ENCODE measurements at regions not wholly inside any gene's neighbourhood (a gene's known extent, or its start where the extent isn't known, plus 50 kb on each side); places are given as distances from the start of the nearest gene placed in this dataset.

DNA sequence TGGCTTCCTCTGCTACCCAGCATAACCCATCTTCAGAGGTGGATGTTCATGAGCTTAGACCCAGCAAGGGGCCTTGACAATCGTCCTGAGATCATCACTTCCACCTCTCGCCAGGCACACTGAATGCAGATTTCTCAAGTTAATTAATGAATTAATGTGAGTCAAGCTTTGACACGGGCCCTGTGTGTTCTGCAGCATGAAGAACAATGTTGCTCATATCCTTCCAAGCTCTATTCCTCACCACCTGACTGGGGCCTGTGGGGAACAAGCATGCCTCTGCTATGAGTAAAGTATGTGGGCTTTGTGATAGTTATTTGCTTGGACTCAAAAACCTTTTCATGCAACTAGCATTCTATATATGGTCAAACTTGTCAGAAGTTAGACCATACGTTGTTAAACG, 122.0 kb downstream of the SEC16B start:
- DNase-seq (ENCODE audit: low spot score): peak; percentile 84

DNA sequence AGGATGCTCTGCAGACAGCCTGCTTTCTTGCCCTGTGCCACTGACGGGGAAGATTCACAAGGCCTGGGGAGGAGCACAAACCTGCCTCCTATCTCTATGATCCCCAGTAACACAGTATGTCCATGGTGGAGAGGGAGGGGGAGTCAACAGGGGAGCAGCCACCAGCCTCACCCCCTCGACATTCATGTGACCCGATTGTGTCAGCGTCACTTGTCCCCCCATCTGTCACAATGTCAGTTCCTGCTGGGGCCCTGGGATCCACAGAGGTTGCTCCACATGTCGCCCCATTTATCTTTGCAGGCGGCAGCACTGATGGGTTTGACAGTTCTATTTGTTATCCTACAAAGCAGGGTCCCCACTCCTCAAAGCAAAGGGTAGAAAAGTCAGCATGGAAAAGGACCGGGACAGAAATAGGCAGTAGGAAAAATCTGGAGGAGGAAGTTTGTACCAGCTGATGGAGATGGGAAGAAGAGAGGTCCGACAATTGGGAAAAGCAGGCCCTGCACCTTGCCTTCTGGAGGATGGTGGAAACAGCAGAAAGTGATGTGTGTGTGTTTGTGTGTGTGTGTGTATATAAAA, 130.9 kb downstream of the SEC16B start:
- DNase-seq (ENCODE audit: low spot score): no peak

DNA sequence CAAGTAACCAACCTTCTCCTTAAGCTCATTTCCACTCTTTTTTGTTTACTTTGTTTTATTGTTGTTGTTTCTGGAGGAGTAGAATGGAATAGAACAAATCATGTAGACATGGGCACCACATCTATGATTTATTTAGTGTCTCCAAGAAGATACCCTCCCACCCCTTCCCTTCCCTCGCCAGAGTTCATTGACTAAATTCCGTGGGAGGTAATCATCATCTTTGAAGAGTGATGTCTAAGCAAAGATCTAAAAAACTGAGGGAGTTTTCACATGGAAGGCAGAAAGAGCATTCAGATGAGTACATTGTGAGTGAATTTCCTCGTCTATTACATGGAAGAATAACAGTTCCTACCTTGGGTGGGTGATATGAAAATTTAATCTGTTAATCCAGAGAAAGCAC, 136.2 kb downstream of the SEC16B start:
- DNase-seq (ENCODE audit: low spot score): no peak

DNA sequence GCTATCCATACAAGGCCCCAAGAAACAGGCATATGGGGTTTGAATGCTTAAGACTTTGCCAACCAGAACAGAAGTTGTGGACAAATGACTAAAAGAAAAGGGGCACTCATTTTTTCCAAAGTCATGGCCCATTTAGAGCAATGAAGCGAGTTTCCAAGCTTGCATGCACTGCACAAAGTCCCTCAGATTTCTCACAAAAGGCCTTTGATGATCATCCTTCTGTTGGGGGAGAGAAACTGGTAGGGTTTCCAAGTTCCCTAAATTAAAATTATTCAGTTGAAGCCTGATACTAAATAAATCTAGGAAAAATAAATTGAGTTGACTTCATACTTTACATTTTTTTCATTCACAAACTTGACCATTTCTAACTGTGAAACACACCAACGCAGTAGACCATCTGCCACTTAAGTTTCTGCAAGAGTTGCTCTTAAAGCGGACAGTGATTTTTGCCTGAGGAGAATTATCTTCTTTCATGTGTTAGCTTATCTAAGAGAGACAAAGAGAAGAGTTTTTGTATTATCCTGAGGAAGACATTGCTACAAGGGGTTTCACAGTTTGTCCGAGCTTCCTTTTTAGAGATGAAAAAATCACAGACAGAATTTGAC, 139.2 kb downstream of the SEC16B start:
- DNase-seq (ENCODE audit: low spot score): no peak

DNA sequence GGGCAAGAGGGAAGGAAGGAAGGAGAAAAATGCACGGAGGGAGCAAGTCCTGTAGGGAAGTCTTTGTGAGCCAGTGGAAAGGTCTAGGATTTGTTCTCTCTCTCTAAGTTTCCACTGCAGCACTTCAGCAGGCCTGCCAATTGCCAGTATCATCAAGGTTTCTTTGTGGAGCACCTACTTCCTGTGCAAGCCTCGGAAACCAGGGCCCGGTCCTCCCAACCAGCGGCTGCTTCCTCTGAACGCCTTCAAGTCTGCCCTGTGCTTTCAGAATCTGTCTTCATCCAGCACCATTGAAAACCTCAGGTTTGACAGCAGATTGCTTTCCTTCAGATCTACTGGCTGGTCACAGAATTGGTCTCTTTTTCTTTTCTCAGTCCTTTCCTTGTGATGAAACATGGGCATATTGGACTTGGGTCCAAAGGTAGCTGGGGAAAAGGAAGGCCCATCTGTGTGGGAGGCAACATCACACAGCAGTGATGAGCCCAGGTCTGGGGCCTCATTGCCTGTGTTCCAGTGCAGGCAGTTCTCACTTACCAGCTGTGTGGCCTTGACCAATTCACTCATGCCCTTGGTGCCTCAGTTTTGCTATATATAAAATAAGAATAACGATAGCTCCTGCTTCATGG, 144.5 kb downstream of the SEC16B start:
- DNase-seq (ENCODE audit: low spot score): no peak

DNA sequence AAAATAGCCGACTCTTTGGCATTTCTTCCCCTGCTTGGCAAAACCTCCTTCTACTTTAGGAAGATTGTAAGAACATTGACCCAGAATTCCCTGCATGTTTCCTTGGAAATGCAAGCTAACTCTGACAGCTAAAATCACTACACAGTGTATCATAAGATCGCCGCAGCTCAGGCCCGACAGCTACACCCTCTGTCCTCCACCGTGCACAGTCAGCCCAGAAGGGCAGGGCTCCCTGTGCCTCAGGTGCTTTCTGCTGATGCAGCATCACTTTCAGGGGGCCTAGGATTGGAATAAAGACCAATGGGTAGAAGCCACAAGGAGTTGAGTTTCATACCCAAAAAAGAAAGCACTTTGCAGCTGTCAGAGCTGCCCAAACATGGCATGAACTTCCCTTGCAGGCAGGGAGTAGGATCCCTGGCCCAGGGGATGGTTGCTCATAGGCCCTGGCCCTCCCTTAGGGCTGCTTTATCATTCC, 145.3 kb downstream of the SEC16B start:
- DNase-seq (ENCODE audit: low spot score): no peak

DNA sequence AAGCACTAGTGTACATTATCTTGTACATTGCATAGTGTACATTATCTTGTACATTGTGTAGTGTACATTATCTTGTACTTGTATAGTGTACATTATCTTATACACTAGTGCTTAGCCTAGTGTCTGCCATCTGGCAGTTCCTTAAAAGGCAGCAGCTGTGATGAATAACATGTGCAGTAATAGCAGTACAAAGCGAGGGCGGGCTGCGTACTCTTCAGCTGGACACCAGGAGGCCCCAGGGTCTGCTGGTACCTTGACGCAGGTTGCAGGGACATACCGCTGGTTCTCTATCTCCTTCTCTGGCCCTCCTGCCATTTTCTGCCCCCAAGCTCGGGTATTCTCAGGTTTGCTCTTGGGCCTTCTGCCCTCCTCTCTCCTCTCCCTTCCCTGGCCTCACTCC, 149.6 kb downstream of the SEC16B start:
- DNase-seq (ENCODE audit: low spot score): no peak

DNA sequence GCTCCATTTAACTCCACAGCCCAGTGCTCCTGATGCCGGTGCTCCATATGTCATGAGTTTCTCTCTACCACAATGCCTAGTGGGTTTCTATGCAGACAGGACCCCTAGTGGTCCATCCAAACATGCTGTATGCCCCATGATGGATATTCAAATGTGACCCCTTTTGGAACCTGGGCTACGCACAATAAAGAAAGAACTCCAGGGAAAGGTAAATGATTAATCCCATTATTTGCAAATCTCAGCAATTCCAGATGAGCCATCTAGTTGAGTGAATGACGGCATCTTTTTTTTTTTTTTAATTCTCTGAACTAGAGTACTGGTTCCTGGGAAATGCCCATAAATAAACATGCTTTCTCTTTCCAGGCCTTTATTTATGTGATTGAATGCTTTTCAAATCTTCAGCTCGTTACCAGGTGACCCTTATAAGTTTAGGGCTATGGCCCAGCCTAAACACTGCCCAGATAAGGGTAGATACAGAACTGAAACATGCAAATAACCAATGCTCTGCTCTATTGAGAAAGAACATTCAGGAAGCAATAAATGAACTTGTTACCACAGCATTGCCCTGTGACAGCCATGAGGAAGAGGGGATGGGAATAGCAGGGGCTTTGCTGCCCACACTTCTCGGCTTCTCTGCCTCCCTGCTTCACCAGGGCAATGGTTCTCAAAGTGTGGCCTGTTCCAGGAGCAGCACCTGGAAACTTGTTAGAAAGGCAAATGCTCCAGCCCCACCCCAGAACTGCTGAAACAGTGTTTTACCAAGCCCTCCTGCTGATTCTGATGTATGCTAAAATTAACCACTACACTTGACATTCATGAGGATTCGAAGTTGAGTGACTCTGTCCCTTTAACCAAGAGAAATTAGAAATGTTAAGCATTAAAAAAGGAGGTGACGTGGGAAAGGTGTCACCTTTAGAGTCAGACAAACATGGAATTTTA, 151.7 kb downstream of the SEC16B start:
- no peak for DNase-seq (ENCODE audit: low spot score)

DNA sequence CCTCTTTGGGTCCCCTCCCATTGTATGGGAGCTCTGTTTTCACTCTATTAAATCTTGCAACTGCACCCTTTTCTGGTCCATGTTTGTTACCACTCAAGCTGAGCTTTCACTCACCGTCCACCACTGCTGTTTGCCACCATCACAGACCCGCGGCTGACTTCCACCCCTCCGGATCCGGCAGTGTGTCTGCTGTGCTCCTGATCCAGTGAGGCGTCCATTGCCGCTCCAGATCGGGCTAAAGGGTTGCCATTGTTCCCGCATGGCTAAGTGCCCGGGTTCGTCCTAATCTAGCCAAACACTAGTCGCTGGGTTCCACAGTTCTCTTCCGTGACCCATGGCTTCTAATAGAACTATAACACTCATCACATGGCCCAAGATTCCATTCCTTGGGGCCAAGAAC, 157.2 kb downstream of the SEC16B start:
- DNase-seq (ENCODE audit: low spot score): no peak

DNA sequence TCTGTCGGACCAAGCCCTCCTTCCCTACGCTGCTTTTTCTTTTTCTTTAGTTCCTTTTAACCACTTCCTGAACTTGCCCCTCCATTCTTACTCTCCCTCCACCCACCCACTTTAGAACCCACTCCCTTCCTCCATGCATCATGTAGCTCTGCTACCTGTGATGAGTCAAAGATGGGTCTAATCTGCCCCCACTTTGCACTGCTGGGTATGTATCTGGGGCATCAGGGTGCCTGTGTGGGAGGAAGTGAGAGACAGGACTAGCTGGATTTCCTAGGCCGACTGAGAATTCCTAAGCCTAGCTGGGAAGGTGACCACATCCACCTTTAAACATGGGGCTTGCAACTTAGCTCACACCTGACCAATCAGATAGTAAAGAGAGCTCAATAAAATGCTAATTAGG, 157.7 kb downstream of the SEC16B start:
- DNase-seq (ENCODE audit: low spot score): no peak

DNA sequence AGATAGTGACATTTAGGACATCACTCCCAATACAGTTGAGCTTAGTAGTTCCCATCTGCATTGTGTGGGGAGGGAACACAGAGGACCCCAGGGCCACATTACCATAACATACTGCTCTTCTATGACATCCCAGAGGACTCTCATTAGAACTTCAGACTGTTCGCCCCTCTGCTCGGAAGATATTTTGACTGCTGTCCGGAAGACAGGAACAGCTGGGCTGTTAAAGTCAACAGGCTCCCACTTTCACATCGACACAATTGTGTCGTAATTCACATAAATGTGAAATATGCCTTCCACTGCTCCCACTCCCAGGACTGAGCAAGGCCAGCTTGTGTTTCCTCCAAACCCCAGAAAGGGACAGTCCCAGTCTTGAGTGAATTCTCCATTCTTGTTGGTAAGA, 158.4 kb downstream of the SEC16B start:
- DNase-seq (ENCODE audit: low spot score): no peak

DNA sequence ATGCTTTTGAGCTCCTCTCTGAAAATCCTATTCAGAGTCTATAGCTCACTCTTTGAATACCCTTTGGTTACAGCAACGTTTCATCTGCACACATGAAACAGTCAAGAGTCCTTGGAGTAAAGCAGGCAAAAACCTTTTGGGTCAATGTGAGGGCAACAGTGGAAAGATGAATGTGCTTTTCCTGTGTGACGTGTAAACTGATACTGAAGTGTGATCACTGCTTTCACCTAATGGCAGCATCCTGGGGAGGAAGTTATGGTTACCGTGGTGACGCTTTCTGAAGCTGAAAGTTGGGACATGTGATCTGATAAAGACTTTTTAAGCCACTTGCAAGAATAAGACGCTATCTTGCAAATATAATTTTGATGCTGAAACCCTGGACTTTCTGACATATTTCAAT, 160.0 kb downstream of the SEC16B start:
- no peak for DNase-seq (ENCODE audit: low spot score)

DNA sequence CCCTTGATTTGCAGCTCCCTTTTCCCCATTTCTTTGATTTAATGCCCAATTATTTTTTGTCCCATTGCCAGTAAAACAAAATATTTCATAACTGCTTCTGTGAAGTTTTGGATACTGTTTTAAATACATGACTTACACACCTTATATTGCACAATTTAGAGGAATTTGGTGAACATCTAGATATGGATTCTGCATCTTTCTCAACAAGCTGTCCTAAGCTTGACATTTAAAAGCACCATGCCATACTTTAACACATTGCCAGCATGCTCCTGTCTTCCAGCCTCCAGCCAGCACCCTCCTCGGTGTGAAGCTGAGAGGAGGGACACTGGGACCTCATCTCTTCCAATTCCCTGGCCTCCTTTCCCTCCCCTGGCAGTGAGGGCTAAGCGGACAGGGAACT, 167.6 kb downstream of the SEC16B start:
- DNase-seq (ENCODE audit: low spot score): no peak

DNA sequence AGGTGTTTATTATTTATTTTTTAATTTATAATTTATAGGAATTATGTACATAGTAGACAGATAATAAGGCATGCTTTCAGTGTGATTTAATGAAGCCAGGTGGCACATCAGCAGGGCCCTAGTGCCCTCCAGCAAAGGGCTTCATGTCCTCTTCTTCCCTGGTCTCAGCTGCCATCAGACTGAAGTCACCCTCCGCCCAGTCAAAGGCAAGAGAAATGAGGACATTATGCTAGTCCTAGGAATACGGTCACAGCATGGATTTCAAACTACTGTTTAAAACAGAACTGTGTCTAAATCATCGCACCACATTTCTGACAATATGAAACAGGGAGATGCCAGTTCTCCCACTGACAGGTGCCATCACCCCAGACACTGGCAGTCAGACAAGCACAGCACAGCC, 168.1 kb downstream of the SEC16B start:
- no peak for DNase-seq (ENCODE audit: low spot score)

DNA sequence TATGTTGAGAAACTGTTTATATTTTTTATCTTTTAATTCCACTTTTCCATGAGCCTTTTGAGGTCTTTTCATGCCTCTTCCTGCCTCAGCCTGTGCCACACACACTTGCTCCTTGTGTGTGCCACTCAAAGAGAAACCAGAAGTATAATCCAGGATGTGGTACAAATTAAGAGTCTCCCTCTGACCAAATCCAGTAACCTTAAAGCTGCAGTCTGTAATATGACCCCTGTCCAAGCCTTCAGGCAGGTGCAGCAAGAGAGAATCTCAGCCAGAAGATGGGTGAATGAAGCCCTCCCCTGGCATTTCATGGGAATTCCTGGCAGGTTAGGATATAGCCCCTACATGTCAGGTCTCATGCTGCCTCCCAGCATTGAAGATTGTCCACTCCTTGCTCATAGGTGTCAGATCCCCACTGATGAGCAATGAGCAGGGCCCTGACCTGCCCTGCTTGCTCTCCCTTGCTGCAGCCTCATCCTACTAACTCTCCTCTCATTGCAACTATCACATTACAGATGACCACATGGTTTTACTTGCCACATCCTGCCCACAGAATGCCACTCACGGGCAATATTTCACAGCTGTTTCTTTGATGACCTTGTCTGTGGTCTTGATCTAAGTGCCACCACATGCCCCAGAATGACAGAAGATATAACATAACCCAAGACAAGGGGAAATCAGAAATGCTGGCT, 169.3 kb downstream of the SEC16B start:
- peak; percentile 72 for DNase-seq (ENCODE audit: low spot score)

DNA sequence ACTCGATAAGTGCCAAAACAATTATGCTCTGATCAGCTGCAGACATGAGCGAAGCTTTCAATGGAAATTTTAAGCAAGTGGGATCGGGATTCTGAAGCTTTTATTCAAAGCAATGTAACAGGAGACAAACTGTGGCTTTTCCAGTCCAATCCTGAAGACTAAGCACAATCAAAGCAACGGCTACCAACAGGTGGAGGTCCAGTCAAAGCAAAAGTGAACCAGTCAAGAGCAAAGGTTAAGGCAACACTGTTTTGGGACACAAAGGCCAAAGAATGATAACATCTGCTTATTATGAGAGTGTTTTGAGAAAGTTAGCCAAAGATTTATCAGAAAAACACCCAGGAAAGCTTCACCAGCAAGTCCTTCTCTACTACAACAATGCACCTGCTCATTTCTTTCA, 170.1 kb downstream of the SEC16B start:
- no peak for DNase-seq (ENCODE audit: low spot score)

DNA sequence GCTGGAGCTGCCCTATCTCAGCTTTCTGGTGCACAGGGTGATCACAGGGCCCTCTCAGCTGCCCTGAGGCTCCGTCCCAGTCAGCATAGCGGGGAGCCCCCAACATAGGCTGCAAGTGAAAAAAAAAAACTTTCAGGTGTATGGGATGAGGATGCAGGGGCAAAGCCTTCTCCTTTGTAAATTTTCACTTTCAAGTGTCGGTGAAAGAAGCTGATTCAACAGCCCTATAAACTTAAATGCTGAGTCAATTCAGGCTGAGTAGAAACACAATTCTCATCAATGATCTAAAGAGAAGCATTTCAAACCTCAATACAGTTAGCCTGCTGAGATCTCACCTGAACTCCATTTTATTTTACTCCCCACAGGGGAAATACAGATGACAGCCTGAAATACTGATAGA, 171.2 kb downstream of the SEC16B start:
- DNase-seq (ENCODE audit: low spot score): no peak

DNA sequence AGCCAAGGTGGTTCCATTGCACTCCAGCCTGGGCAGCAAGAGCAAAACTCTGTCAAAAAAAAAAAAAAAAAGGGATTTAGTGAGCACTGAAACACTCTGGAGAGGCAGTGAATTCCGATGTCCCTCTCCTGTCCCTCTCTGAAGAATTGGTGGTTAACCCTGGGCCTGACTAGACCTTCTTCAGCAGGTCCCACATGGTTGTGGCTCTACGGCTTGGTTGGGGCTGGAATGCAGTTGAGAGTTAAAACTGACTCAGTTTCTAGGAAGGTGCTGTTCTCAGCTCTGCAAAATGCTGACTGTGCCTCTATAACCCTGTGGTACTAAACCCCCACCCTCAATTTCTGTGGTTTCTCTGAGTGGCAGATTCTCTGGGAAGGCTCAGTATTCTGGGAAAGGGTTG, 173.3 kb downstream of the SEC16B start:
- DNase-seq (ENCODE audit: low spot score): no peak

DNA sequence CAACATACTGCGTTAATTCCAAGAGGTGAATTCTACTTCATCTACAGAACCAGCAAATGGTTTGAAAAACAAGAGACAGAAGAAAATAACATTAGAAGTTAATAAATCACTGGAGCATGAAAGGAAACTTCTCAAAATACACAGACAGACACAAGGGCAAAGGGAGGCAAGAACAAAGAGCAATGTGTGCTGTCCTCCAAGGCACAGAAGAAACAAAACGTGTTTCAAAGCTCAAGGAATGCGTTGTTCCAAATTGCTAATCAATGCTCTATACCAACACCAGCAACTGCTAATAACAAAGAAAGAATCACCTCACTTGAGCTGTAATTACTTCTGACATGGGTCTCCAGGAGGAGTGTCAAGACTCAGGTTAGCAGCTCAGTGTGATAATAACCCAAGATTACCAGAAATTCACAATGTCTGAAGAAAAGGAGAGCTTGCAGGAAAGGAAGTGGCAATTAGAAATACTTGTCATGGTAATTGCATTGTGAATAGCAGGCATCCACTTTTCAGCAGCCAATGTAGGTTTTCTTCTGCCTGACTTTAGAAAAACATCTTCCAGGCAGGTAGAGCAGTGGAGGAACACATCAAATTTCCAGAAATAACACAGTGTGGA, 175.4 kb downstream of the SEC16B start:
- DNase-seq (ENCODE audit: low spot score): no peak

DNA sequence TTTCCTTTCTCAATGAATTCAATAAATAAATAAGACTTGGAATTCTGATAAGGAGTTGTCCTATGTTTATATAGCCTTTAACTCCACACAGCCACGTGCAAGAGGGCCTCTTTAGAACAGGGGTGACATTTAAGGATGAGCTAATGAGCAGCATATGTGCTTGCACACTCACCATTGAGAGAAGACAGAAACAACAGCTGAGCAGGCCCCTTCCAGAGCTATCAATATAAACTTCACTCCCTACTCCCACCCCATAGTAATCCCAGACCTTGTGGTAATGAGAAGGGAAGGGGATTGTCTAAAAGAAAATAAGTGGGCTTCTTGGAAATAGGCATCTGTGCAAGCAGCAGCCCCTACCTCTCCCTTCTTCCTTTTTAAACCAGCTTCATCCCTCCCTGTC, 176.0 kb downstream of the SEC16B start:
- no peak for DNase-seq (ENCODE audit: low spot score)

DNA sequence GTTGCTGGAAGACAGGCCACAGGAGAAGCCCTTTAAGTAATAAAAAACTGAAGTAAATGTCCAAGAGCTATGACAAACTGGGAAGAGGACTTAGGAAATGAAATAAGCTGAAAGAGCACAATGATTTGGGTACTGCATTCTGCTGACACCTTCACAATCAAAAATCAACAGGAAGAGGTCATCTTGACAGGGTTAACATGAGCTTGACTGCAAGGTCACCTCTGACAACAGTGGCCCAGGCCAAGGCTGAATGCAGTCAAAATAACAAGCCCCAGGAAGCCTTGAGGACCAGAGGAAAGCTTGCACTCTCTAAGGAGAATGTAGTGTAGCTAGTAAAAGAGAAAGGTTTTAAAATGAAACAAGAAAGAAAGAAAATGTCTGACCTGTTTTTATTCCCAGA, 179.3 kb downstream of the SEC16B start:
- no peak for DNase-seq (ENCODE audit: low spot score)

DNA sequence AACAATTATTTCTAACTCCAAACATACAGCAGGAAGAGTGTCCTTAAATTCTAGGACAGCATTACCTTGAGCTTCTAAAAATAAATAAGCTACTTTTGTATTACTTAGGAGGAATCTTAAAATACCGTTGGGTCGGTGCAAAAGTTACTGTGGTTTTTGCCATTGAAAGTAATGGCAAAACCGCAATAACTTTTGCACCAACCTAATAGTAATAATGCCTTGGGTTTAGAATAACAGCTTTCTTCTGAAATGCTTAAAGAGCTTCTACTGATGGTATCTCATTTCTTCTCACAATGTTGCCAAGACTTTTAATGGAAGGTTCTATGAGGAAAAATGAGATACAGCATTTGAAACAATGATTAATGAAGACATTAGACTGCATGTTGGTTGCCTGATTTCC, 179.9 kb downstream of the SEC16B start:
- DNase-seq (ENCODE audit: low spot score): no peak

Data from AG08395 (cell line).